SU-DHL-6 (cell line): ENCODE measurements at regions not wholly inside any gene's neighbourhood (a gene's known extent, or its start where the extent isn't known, plus 50 kb on each side); places are given as distances from the start of the nearest gene placed in this dataset.

Source experiments
- EZH2phosphoT487 ChIP-seq: fragments of 200-600 bp; sonication (generic), shearing (Covaris generic); conservative IDR thresholded peaks from 2 replicates; pipeline ENCODE4 v1.6.1; 2018; ENCODE audit warnings: mild to moderate bottlenecking, antibody characterized with exemption, low read length, moderate library complexity, mixed read lengths
- TF ChIP-seq, protein P1 (sequence below): fragments of 200-600 bp; sonication (generic); IDR thresholded peaks from one replicate; pipeline ENCODE4 v1.5.1; 2017; ENCODE audit warnings: antibody characterized with exemption, mild to moderate bottlenecking, low read length, moderate library complexity; ENCODE audit not compliant: insufficient read depth, poor library complexity, severe bottlenecking

DNA sequence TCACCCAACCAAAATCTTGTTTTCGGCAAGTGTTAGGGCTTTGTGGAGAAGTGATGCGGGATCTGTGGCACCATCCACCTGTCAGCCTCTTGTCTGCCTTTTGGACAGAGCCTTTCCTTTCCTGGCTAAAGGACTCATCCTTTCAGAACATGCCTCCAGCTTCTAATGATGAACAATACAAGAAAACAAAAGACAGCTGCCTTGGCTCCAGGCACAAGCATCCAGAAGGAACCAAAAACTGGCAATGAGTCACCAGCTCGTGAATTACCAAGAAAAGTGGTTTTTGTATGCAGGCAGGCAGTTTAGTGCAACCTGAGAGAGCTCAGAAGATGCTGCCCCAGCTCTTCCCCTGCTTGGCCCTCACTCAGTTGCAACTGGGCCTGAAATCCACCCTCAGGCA is 84.6 kb upstream of the NAMPT start:
- TF ChIP-seq, protein P1, sequence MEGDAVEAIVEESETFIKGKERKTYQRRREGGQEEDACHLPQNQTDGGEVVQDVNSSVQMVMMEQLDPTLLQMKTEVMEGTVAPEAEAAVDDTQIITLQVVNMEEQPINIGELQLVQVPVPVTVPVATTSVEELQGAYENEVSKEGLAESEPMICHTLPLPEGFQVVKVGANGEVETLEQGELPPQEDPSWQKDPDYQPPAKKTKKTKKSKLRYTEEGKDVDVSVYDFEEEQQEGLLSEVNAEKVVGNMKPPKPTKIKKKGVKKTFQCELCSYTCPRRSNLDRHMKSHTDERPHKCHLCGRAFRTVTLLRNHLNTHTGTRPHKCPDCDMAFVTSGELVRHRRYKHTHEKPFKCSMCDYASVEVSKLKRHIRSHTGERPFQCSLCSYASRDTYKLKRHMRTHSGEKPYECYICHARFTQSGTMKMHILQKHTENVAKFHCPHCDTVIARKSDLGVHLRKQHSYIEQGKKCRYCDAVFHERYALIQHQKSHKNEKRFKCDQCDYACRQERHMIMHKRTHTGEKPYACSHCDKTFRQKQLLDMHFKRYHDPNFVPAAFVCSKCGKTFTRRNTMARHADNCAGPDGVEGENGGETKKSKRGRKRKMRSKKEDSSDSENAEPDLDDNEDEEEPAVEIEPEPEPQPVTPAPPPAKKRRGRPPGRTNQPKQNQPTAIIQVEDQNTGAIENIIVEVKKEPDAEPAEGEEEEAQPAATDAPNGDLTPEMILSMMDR = no peak
- no peak for TF ChIP-seq EZH2phosphoT487
